Thyroid gland (tissue), 4 donors: ENCODE measurements at regions not wholly inside any gene's neighbourhood (a gene's known extent, or its start where the extent isn't known, plus 50 kb on each side); places are given as distances from the start of the nearest gene placed in this dataset.

Experiments
- CTCF ChIP-seq, 6 experiments: fragments of 200-600 bp in 3 of 6; fragments of 450-650 bp in 3 of 6; sonication (generic) in 3 of 6; IDR thresholded peaks; one replicate each; pipeline ENCODE4 v1.5.1; 2016 to 2019; ENCODE audit warnings: antibody characterized with exemption in 6 of 6, mild to moderate bottlenecking in 2 of 6, inconsistent platforms in 1 of 6, moderate library complexity in 1 of 6
- POLR2A ChIP-seq, 2 donors: fragments of 450-650 bp; IDR thresholded peaks; one replicate each; pipeline ENCODE4 v1.6.1; 2017; ENCODE audit warnings: antibody characterized with exemption in 2 of 2, mild to moderate bottlenecking in 2 of 2, moderate library complexity in 1 of 2

- TF ChIP-seq CTCF (IDR thresholded peaks at IDR 0.05) (no peak), POLR2A (IDR thresholded peaks at IDR 0.05) (no peak)
Observed at GRCh38 chr11:112583261-112583893, 322.7 kb upstream of the PLET1 start.
